ENCODE measurements at regions not wholly inside any gene's neighbourhood (a gene's known extent, or its start where the extent isn't known, plus 50 kb on each side); places are given as distances from the start of the nearest gene placed in this dataset.

DNA sequence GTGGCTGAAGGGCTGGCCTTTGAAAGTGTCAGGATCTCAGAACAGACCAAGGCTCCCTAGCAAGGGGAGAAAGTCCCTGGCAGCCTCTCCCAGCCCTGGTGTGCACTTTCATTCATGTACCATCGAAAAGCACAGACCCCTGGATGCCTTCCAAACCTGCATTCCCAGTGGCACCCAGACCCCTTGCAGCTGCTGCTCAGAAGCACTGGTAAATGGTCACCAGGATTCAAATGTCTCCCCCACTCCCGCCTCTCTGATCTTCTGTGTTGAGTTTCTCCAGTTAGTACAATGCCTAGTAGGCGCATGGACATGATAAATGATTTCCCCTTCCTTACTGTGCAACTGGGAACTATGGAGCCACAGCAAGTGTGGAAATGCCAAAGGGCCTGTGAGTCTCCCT lies 180.0 kb downstream of the GLI2 start:
- no peak for TF ChIP-seq CTCF (IDR thresholded peaks at IDR 0.05; ENCODE audit: extremely low read depth, missing control alignments)
- DNase-seq (ENCODE audit: low spot score), result no peak

DNA sequence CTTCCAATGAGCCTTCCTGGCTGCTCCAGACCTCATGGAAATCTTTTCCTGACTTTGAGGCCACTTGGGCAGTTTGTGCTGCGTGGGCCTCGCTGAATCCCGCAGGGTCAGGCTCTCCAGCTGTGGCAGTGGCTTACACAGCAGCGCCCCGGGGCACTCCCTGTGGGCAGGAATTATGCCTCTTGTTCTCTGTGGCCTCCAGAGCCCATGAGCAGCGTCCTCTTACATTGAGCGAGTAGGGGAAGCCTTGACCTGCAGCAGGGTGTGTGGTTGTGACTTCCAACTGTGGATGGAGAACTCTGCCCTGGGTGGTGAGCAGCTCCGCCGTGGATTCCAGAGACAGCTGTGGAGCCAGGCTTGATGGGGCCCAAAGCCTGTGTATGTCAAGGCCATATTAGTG lies 180.8 kb downstream of the GLI2 start:
- DNase-seq (ENCODE audit: low spot score), result no peak
- TF ChIP-seq CTCF (IDR thresholded peaks at IDR 0.05; ENCODE audit: extremely low read depth, missing control alignments), result no peak

GRCh38 chr2:120917886-120918285 lies 182.2 kb downstream of the GLI2 start:
- no peak for DNase-seq (ENCODE audit: low spot score)
- no peak for TF ChIP-seq CTCF (IDR thresholded peaks at IDR 0.05; ENCODE audit: extremely low read depth, missing control alignments)

- DNase-seq (ENCODE audit: low spot score), result no peak
- no peak for TF ChIP-seq CTCF (IDR thresholded peaks at IDR 0.05; ENCODE audit: extremely low read depth, missing control alignments)
Observed at GRCh38 chr2:120919216-120919615, 183.5 kb downstream of the GLI2 start.

- no peak for DNase-seq (ENCODE audit: low spot score)
- TF ChIP-seq CTCF (IDR thresholded peaks at IDR 0.05; ENCODE audit: extremely low read depth, missing control alignments), result no peak
Observed at GRCh38 chr2:120919771-120920453, 184.2 kb downstream of the GLI2 start.

DNA sequence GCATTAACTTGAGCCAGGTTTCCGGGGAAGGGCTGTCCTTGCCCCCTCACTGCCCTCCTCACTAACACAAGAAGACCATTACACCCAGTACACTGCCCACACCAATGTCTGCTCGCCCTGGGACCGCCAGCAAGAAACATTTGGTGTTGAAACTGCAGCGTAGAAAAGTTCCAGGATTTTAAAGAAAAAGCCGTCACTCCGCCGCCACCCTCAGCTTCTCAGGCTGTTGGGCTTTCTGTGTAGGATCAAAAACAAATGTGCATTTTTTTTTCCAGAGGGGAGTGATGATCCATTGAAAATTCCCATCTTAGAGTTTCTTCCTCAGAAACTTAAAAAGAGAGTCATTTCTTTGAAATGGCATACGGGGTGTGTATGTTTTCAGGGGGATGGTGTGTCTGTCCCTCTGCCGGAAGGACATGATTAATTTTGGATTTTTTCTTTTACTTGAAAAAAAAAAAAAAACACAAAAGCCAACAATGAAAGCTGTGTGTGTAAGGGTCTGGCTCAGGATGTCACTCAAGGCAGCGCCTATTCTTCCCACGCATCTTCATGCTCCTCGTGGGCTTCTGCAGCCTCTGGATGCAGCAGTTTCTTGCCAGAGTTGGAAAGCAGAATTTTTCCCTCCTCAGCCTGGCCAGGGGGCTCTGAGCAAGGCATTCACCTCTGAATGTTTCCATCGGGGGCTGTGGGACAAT lies 184.9 kb downstream of the GLI2 start:
- no peak for TF ChIP-seq CTCF (IDR thresholded peaks at IDR 0.05; ENCODE audit: extremely low read depth, missing control alignments)
- no peak for DNase-seq (ENCODE audit: low spot score)

DNA sequence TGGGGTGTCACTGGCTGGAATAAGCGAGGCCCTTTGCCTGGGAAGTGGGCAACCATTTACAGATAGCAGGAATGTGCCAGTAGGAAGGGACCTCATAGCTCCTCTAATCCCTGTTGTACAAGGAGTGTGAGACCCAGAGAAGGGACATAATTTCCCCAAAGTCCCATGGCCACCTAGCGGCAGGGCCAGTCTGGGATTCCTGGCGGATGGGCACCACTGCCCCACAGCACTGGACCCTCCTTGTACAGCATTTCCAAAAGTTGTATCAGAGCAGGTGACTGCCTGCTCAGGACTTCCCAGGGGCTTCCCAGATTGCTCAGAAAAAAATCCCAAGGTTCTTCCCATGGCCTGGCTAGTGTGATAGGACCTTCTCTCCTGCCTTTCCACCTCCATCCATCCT lies 185.8 kb downstream of the GLI2 start:
- TF ChIP-seq CTCF (IDR thresholded peaks at IDR 0.05; ENCODE audit: extremely low read depth, missing control alignments), result no peak
- DNase-seq (ENCODE audit: low spot score), result no peak

Data from GM20000 (cell line).